Thymus (tissue), 11 donors: ENCODE measurements at regions not wholly inside any gene's neighbourhood (a gene's known extent, or its start where the extent isn't known, plus 50 kb on each side); places are given as distances from the start of the nearest gene placed in this dataset.

Experiments
- DNase-seq, 9 donors: peaks; one replicate each; pipeline ENCODE4 v3.0.0-alpha.2; 2013; ENCODE audit warnings: low spot score in 9 of 9, low read depth in 6 of 9, missing footprints in 1 of 9
- H3K27ac ChIP-seq, 2 donors: one replicate each; pipeline ENCODE4 v1.5.1; 2013; ENCODE audit warnings: control low read depth in 1 of 2, low read depth in 1 of 2, low read length in 1 of 2, mild to moderate bottlenecking in 1 of 2, moderate library complexity in 1 of 2
- H3K27me3 ChIP-seq, 2 donors: one replicate each; pipeline ENCODE4 v1.5.1; 2013; ENCODE audit warnings: low read length in 1 of 2; ENCODE audit not compliant: control insufficient read depth in 2 of 2, insufficient read depth in 1 of 2
- H3K36me3 ChIP-seq, 2 donors: one replicate each; pipeline ENCODE4 v1.5.1; 2013; ENCODE audit warnings: low read length in 1 of 2, mild to moderate bottlenecking in 1 of 2, moderate library complexity in 1 of 2; ENCODE audit not compliant: control insufficient read depth in 2 of 2, insufficient read depth in 2 of 2
- H3K4me1 ChIP-seq, 2 donors: one replicate each; pipeline ENCODE4 v1.5.1; 2013; ENCODE audit warnings: low read length in 2 of 2; ENCODE audit not compliant: control insufficient read depth in 2 of 2, insufficient read depth in 2 of 2
- H3K4me3 ChIP-seq, 2 donors: one replicate each; pipeline ENCODE4 v1.5.1; 2013; ENCODE audit warnings: low read length in 2 of 2, control low read depth in 1 of 2, mild to moderate bottlenecking in 1 of 2
- H3K9me3 ChIP-seq, 2 donors: one replicate each; pipeline ENCODE4 v1.5.1; 2013; ENCODE audit warnings: low read length in 1 of 2, mild to moderate bottlenecking in 1 of 2; ENCODE audit not compliant: control insufficient read depth in 2 of 2, insufficient read depth in 1 of 2
- WGBS: extraction: QIAGEN DNeasy Blood & Tissue Kit; methylation state at CpG from one replicate; pipeline ENCODE4 v1.1.7; 2013; 5-methylcytosine and 5-hydroxymethylcytosine counted together
- donor health status: healthy.

DNA sequence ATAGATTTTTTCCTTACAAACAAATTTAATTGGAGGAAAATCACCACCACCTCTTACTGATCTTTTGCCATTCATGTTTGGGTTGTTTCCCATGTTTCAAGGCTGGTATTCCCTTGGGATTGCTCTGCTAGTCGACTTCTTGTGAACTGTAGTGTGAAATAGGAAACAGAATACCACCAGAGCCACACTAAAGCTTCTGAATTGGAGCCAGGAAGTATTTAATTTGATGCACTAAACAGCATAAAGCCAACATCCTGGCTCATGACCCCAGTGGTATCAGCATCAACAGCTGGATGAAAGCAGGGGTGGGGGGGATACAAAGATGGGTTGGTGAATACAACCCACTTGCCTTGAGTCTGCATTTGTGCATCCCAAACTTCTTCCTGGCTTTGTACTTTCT lies 127.5 kb downstream of the TBC1D30 start:
- 1% methylated on average over 1 of the region's 1 CpG for WGBS

DNA sequence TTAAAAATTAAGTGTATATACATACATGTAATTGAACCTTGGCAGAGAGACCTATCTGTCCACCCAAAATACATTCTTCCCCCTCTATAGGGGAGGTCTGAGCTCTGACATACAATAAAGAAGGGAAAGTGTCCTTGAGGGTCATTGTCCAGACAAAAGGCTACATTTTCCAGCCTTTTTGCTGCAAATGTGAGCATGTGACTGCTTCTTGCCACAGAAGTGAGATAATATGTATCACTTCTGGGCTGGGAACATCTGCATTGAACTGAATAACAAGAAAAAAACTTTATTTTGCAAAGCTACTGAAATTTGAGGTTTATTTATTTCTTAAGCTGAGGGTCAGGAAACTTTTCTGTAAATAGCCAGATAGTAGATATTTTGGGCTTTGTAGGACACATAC lies 131.3 kb downstream of the TBC1D30 start:
- Histone ChIP-seq H3K27ac (no peak overlapping the region), H3K36me3 (no peaks in the 10 kb centered on the region), H3K4me1 (no peaks in the 10 kb centered on the region), H3K4me3 (no peak overlapping the region), H3K9me3 (no peaks in the 10 kb centered on the region), H3K27me3 (no peaks in the 10 kb centered on the region)
- no peak for DNase-seq

More for the DNA sequence above, 127.5 kb downstream of the TBC1D30 start:
- H3K9me3 ChIP-seq, result no peaks in the 10 kb centered on the region
- H3K27me3 ChIP-seq, result no peaks in the 10 kb centered on the region
- DNase-seq, result no peak
- H3K27ac ChIP-seq, result no peak overlapping the region
- H3K36me3 ChIP-seq, result no peaks in the 10 kb centered on the region
- H3K4me1 ChIP-seq, result no peaks in the 10 kb centered on the region
- H3K4me3 ChIP-seq, result no peak overlapping the region

DNA sequence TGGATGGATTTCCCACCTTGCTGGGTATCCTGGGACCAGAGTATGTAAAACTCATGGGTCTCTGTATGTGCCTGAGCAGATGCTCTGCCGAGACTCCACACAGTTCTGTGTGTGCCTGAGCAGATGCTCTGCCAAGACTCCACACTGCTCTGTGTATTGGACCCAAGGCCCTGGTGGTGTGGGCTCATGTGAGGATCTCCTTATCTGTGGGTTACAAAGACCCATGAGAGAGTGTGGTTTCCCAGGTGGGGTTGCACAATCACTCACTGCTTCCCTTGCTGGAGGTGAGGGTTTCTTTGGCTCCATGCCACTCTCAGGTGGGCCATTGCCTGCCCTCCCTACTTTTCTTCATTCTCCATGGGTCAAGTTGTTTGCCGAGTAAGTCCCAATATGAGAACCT lies 141.5 kb downstream of the TBC1D30 start:
- 75% methylated on average over 2 of the region's 2 CpGs for WGBS

DNA sequence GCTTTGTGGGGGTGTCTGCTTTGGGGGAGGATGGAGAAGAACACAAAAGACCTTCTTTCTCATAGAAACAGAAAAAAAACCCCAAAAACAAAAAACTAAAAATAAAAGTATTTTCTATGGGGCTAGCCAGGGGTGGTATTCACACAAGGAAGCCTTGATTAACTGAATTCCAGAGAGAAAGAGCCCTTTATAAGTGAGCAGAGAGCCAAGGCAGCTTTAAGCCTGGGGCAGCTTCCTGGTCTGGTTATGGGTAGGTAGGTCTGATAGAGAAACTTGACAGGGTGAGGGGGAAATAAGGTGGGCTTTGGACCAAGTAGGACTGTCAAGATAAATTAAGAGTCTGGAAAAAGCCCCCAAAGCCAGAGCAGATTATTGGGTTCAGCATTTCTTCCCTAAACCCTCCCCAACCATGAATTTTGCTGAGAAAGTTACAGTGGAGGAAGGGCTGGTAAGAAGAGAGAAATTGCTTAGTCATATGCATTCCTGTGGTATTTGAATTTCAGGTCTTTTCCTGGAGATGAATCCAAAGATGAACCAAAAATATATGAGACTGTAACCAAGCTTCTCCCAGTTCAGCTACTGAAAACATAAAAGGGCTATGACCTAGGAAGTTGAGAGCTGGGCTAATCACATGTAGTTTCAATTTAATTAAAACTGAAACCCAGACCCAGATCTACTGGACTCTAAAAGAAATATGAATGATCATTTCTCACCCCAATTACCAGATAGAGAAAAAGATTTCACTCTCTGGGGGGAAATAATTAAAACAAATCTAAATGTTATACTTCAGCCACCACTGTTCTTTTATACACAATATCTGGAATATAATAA lies 144.8 kb downstream of the TBC1D30 start:
- Histone ChIP-seq H3K27me3 (no peaks in the 10 kb centered on the region), H3K27ac (no peak overlapping the region), H3K4me1 (no peaks in the 10 kb centered on the region), H3K36me3 (no peaks in the 10 kb centered on the region), H3K4me3 (no peak overlapping the region), H3K9me3 (no peaks in the 10 kb centered on the region)
- DNase-seq, result no peak

More for the DNA sequence above, 141.5 kb downstream of the TBC1D30 start:
- Histone ChIP-seq H3K27me3 (no peaks in the 10 kb centered on the region), H3K9me3 (no peaks in the 10 kb centered on the region), H3K36me3 (no peaks in the 10 kb centered on the region), H3K4me1 (no peaks in the 10 kb centered on the region), H3K27ac (no peak overlapping the region), H3K4me3 (no peak overlapping the region)
- no peak for DNase-seq

DNA sequence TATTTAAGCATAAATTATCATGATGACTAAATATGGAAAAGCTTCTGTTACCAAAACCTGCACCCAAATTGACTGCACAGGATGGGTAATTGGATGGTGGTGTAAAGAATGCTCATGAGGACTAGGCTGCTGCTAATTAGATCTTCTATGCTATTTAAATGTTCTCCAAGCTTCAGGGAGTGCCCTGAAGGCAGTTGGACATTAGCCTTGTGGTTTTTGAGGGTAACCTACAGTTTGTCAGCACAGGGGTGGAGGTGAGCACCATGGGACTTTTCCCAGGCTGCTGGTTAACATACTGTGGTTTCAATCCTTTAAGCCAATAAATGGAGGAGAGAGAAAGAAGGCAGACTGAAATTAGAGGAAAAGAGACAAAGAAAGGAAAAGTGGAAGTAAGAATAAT lies 145.0 kb downstream of the WIF1 start:
- Histone ChIP-seq H3K27ac (no peak overlapping the region), H3K9me3 (no peaks in the 10 kb centered on the region), H3K36me3 (no peaks in the 10 kb centered on the region), H3K4me3 (no peak overlapping the region), H3K4me1 (no peaks in the 10 kb centered on the region), H3K27me3 (no peaks in the 10 kb centered on the region)
- no peak for DNase-seq

DNA sequence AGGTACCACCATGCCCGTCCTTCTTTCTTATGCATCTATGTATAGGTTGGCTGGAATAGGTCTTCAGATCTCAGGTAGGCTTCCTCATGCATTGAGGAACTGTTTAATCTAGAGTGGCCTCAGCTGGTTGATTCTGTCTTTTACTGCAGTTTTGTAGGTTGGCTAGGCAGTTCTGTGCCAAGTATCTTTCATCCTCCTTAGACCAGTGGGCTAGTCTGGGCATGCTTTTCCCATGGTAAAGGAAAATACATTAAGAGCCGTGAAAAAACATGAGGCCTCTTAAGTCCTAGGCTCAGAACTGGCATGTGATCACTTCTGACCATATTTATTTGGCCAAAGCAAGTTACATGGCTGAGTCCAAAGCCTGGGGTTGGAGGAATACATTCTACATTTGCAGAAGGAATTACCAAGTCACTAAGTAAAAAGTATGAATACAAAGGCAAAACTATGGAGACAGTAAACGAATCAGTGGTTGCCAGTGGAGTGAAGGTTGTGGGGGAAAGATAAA lies 137.3 kb downstream of the WIF1 start:
- H3K9me3 ChIP-seq, result no peaks in the 10 kb centered on the region
- no peak for DNase-seq
- H3K4me1 ChIP-seq, result no peaks in the 10 kb centered on the region
- no peaks in the 10 kb centered on the region for H3K36me3 ChIP-seq
- no peak overlapping the region for H3K4me3 ChIP-seq
- no peak overlapping the region for H3K27ac ChIP-seq
- H3K27me3 ChIP-seq, result no peaks in the 10 kb centered on the region
- 89% methylated on average over 3 of the region's 3 CpGs for WGBS

DNA sequence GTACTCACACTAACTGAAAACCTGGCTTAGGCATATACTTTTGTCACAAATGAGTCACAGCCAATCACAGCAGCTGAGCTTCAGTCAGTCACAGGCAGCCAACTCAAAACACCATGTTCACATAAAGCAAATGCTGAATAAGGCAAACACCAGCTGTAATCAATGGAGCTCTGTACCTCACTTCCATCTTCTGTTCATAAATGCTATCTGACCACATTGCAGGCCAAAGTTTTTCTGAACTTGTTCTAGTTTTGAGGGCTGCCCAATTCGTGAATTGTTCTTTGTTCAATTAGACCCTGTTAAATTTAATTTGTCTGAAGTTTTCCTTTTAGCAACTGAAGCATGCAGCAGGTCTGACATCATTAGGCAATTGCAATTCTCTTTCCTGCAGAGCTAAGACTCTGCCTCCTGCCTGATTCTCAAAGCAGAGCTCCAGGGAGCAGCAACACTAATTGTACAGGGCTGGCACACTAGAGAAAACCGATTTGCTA lies 129.9 kb downstream of the WIF1 start:
- Histone ChIP-seq H3K9me3 (no peaks in the 10 kb centered on the region), H3K36me3 (no peaks in the 10 kb centered on the region), H3K27me3 (no peaks in the 10 kb centered on the region), H3K4me1 (no peaks in the 10 kb centered on the region), H3K27ac (no peak overlapping the region), H3K4me3 (no peak overlapping the region)
- no peak for DNase-seq
- WGBS, result 77% methylated on average over 2 of the region's 2 CpGs

DNA sequence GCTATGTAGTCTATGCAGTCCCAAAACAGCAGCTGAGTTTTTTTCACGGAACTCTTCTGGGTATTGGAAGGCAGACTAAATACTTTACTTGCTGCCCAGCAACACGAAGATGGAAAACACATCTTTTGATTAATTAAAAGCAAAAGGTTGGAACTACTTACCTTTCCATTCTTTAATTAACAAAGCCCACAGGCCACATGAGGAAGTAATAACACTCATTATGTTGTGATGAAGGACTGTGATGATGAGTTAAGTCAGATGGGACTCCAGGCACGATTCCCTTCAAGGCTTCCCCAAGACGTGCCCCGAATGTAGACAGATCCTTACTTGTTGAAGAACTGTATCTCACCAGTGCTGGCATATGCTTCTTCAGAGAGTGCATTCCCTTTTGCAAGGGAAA lies 129.0 kb downstream of the WIF1 start:
- Histone ChIP-seq H3K27ac (no peak overlapping the region), H3K4me3 (no peak overlapping the region), H3K4me1 (no peaks in the 10 kb centered on the region), H3K27me3 (no peaks in the 10 kb centered on the region), H3K36me3 (no peaks in the 10 kb centered on the region), H3K9me3 (no peaks in the 10 kb centered on the region)
- no peak for DNase-seq
- 85% methylated on average over 5 of the region's 5 CpGs for WGBS

DNA sequence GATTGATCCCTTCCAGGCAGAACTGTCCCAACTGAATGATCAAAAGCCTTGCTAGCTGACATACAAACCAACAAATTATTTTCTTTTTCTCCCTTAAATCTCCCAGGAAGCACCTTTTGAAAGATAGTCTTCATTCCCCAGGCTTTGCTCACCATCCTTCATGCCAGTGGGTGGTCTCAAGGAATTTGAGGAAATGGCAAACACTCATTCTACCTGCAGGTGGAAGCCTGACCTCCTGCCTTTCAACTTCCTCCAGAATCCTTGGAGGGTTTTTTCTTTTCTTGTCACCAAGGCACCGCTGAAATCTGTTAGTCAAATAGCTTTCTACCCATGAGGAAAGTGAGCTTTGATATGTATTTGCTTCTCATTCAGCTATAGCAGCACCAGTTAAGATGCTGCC lies 128.5 kb downstream of the WIF1 start:
- Histone ChIP-seq H3K9me3 (no peaks in the 10 kb centered on the region), H3K4me1 (no peaks in the 10 kb centered on the region), H3K27me3 (no peaks in the 10 kb centered on the region), H3K4me3 (no peak overlapping the region), H3K36me3 (no peaks in the 10 kb centered on the region), H3K27ac (no peak overlapping the region)
- 35% methylated on average over 1 of the region's 1 CpG for WGBS
- no peak for DNase-seq
